Gastrocnemius medialis (tissue), 4 donors: ENCODE measurements at regions not wholly inside any gene's neighbourhood (a gene's known extent, or its start where the extent isn't known, plus 50 kb on each side); places are given as distances from the start of the nearest gene placed in this dataset.

Source experiments
- ATAC-seq, 2 donors: fragments of 150-250 bp; one replicate each; pipeline ENCODE4 v1.9.1; 2016
- DNase-seq, 2 donors: peaks; one replicate each; pipeline ENCODE4 v3.0.0-alpha.2; 2019
- H3K27ac ChIP-seq, 4 donors: fragments of 200-600 bp; sonication (generic); 1 replicate in 1 of 4; 2 replicates in 3 of 4; pipeline ENCODE4 v1.5.1; 2016 to 2018; ENCODE audit warnings: mild to moderate bottlenecking in 2 of 4, moderate library complexity in 1 of 4
- H3K27me3 ChIP-seq, 3 donors: fragments of 200-600 bp; sonication (generic) in 2 of 3; 1 replicate in 1 of 3; 2 replicates in 2 of 3; pipeline versions ENCODE4 v1.5.1 to v1.6.0; 2016 to 2019; ENCODE audit warnings: mild to moderate bottlenecking in 1 of 3, moderate library complexity in 1 of 3
- H3K36me3 ChIP-seq, 2 donors: fragments of 200-600 bp; sonication (generic) in 1 of 2; one replicate each; pipeline ENCODE4 v1.5.1; 2017 to 2018
- H3K4me1 ChIP-seq, 2 donors: fragments of 200-600 bp; sonication (generic) in 1 of 2; one replicate each; pipeline ENCODE4 v1.5.1; 2016 to 2017; ENCODE audit warnings: mild to moderate bottlenecking in 2 of 2
- H3K4me3 ChIP-seq, 4 donors: fragments of 200-600 bp; sonication (generic) in 3 of 4; 1 replicate in 1 of 4; 2 replicates in 3 of 4; pipeline ENCODE4 v1.5.1; 2016 to 2019; ENCODE audit warnings: mild to moderate bottlenecking in 2 of 4
- H3K9me3 ChIP-seq, 3 donors: fragments of 200-600 bp; sonication (generic) in 2 of 3; 1 replicate in 1 of 3; 2 replicates in 2 of 3; pipeline ENCODE4 v1.5.1; 2016 to 2019
- CTCF ChIP-seq, 5 experiments: fragments of 450-650 bp in 3 of 5; fragments of 200-600 bp in 2 of 5; sonication (generic) in 2 of 5; IDR thresholded peaks in 4 of 5; conservative IDR thresholded peaks in 1 of 5; 1 replicate in 4 of 5; 2 replicates in 1 of 5; pipeline ENCODE4 v1.5.1; 2016 to 2019; ENCODE audit warnings: antibody characterized with exemption in 5 of 5, mild to moderate bottlenecking in 3 of 5, moderate library complexity in 3 of 5
- POLR2A ChIP-seq, 2 donors: fragments of 450-650 bp; IDR thresholded peaks; one replicate each; pipeline ENCODE4 v1.6.1; 2017; ENCODE audit warnings: antibody characterized with exemption in 2 of 2, mild to moderate bottlenecking in 2 of 2, moderate library complexity in 2 of 2
- in situ Hi-C, 4 donors: fragments of 200-750 bp; cut with MboI; loops; one replicate each; pipeline versions ENCODE4 v1.15.0 to v1.8.0; 2017; ENCODE audit warnings: low sequenced_read_pairs in 4 of 4
- intact Hi-C: fragments of 100-400 bp; cut with DNase I; formaldehyde crosslinking; loops from one replicate; pipeline ENCODE4 v1.15.1; 2023; ENCODE audit warnings: low total_unique reads

DNA sequence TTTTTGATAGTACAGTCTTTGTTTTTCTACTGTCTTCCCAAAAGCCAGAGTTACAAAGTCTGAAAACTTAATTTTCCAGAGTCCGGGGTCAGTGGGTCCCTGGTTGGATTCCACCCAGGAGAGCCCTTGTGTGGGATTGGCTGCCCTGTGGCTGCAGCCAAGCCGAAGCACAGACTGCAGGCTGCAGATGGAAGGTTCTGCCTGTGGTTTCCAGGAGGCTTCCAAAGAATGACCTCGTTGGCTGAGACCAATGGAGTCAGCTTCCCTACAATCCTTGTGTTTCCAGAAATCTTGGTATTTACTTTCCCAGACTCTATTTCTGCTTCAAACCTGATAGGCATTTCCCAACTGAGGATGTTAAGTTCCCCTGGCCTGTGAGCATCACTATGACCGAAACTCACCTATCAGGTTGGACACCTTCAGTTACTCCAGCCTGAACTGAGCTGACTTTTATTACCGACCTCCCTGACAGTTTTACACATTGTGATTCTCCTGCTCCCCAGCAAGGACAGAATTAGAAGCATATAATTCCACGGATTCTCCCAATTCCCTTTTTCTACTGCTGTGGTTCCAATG, 117.5 kb upstream of the CCDC68 start:
- ATAC-seq (no peak), DNase-seq (no peak)
- no peak for TF ChIP-seq POLR2A (IDR thresholded peaks at IDR 0.05)
- TF ChIP-seq CTCF (IDR thresholded peaks at IDR 0.05 in 4 of 5, conservative IDR thresholded peaks at IDR 0.05 in 1 of 5): no peak
- Histone ChIP-seq H3K36me3 (no peaks in the 10 kb centered on the region), H3K27me3 (no peaks in the 10 kb centered on the region), H3K9me3 (no peaks in the 10 kb centered on the region), H3K4me1 (no peaks in the 10 kb centered on the region), H3K27ac (no peak overlapping the region), H3K4me3 (no peak overlapping the region)
- in situ Hi-C loops (no loop called here), intact Hi-C loops (no loop called here)

DNA sequence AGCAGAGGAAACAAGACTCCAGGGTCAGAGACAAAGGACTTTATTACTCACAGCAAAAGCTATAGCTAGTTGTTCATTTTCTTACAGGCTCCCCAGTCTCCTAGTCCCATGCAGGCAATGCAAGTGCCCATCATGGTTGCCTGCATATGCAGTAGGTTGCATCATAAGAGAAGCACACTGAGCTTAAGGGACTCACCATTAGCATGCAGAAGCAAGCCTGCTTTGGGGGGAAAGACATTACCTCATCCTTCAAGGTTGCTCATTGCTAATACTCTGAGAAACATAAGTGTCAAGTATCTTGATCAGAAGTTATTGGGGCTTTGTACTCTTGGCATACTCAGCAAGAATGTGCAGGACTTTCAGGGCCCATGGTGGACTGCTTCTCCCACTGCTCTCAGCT, 114.6 kb upstream of the CCDC68 start:
- in situ Hi-C loops: no loop called here
- H3K4me1 ChIP-seq: no peaks in the 10 kb centered on the region
- ATAC-seq: no peak

GRCh38 chr18:55073116-55073515, 113.9 kb upstream of the CCDC68 start:
- Histone ChIP-seq H3K4me1 (no peaks in the 10 kb centered on the region), H3K27ac (no peak overlapping the region), H3K36me3 (no peaks in the 10 kb centered on the region), H3K9me3 (no peaks in the 10 kb centered on the region), H3K27me3 (no peaks in the 10 kb centered on the region), H3K4me3 (no peak overlapping the region)
- TF ChIP-seq CTCF (IDR thresholded peaks at IDR 0.05 in 4 of 5, conservative IDR thresholded peaks at IDR 0.05 in 1 of 5) (no peak), POLR2A (IDR thresholded peaks at IDR 0.05) (no peak)
- ATAC-seq (no peak), DNase-seq (no peak)
- in situ Hi-C loops: no loop called here
- intact Hi-C loops: no loop called here

More for the DNA sequence above, 114.6 kb upstream of the CCDC68 start:
- no peak overlapping the region for H3K4me3 ChIP-seq
- no peak overlapping the region for H3K27ac ChIP-seq
- TF ChIP-seq CTCF (IDR thresholded peaks at IDR 0.05 in 4 of 5, conservative IDR thresholded peaks at IDR 0.05 in 1 of 5) (no peak), POLR2A (IDR thresholded peaks at IDR 0.05) (no peak)
- intact Hi-C loops: no loop called here
- DNase-seq: no peak
- no peaks in the 10 kb centered on the region for H3K36me3 ChIP-seq
- no peaks in the 10 kb centered on the region for H3K9me3 ChIP-seq
- H3K27me3 ChIP-seq: no peaks in the 10 kb centered on the region

GRCh38 chr18:55072698-55073097, 113.4 kb upstream of the CCDC68 start:
- DNase-seq (no peak), ATAC-seq (no peak)
- no peaks in the 10 kb centered on the region for H3K27me3 ChIP-seq
- H3K27ac ChIP-seq: no peak overlapping the region
- no peaks in the 10 kb centered on the region for H3K4me1 ChIP-seq
- no peaks in the 10 kb centered on the region for H3K36me3 ChIP-seq
- no peaks in the 10 kb centered on the region for H3K9me3 ChIP-seq
- intact Hi-C loops (no loop called here), in situ Hi-C loops (no loop called here)
- TF ChIP-seq CTCF (IDR thresholded peaks at IDR 0.05 in 4 of 5, conservative IDR thresholded peaks at IDR 0.05 in 1 of 5) (no peak), POLR2A (IDR thresholded peaks at IDR 0.05) (no peak)
- no peak overlapping the region for H3K4me3 ChIP-seq

DNA sequence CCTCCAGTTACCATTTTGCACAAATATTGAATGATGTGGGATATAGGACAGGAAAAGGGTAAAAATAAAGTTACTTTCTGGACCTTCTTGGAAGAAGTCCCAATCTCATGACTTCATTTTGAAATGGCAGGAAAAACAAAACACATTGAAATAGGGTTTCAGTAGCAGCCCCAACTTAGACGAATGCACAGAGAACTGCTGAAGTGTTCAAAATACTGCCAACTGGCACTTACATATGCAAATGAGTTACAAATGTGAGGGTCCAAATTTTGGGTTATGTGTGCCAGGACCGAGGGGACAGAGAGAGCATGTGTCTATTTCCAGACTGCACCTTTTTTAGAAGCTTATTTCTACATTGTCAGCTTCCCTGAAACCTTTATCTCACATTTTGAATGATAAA, 112.9 kb upstream of the CCDC68 start:
- no peaks in the 10 kb centered on the region for H3K36me3 ChIP-seq
- in situ Hi-C loops: no loop called here
- intact Hi-C loops: no loop called here
- H3K4me3 ChIP-seq: no peak overlapping the region
- DNase-seq (no peak), ATAC-seq (no peak)
- no peaks in the 10 kb centered on the region for H3K27me3 ChIP-seq
- H3K4me1 ChIP-seq: no peaks in the 10 kb centered on the region
- H3K9me3 ChIP-seq: no peaks in the 10 kb centered on the region
- no peak for TF ChIP-seq POLR2A (IDR thresholded peaks at IDR 0.05)
- no peak for TF ChIP-seq CTCF (IDR thresholded peaks at IDR 0.05 in 4 of 5, conservative IDR thresholded peaks at IDR 0.05 in 1 of 5)
- H3K27ac ChIP-seq: no peak overlapping the region
